ENCODE measurements at regions not wholly inside any gene's neighbourhood (a gene's known extent, or its start where the extent isn't known, plus 50 kb on each side); places are given as distances from the start of the nearest gene placed in this dataset.

GRCh38 chr15:81485806-81486205 lies 111.8 kb upstream of the TMC3 start:
- TF ChIP-seq CTCF (IDR thresholded peaks at IDR 0.05; ENCODE audit: borderline replicate concordance, extremely low read depth, low read length, poor library complexity, severe bottlenecking): no peak
- TF ChIP-seq EZH2 (IDR thresholded peaks at IDR 0.05; ENCODE audit: borderline replicate concordance, low read depth, low read length, severe bottlenecking): no peak

Measured in DND-41 (cell line).